ENCODE measurements at regions not wholly inside any gene's neighbourhood (a gene's known extent, or its start where the extent isn't known, plus 50 kb on each side); places are given as distances from the start of the nearest gene placed in this dataset.
"Not testable (repeated sequence)": the region's sequence is repeated elsewhere in the genome, so short reads cannot be mapped to it uniquely, and the experiment has no call there.

DNA sequence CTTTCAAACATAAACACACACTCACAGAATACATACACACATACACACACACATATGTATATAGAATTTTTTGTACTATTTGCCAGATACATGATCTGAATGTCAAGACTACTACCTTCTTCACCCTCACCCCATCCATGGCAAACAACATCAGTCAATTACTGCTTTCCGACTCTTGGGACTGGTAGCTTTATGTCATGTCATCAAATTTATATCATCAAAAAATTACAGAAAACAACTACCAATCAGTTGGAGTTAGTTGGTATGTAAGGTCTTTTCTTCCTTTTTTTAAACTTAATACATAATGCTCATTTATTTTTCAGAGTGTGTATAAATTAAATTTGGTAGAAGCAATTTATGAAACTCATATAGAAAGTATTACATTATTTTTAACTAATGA is 305.7 kb upstream of the MDFIC2 start:
- no peak for ATAC-seq
- Histone ChIP-seq H3K27me3 (no peaks in the 10 kb centered on the region), H3K4me1 (no peaks in the 10 kb centered on the region), H3K27ac (no peak overlapping the region), H3K4me3 (no peak overlapping the region), H3K36me3 (no peaks in the 10 kb centered on the region), H3K9me3 (no peaks in the 10 kb centered on the region)
- DNase-seq: no peak
- intact Hi-C loops (cut with DNase I; ENCODE audit: low total_unique reads) (no loop called here), in situ Hi-C loops (cut with MboI; ENCODE audit: low sequenced_read_pairs in 4 of 4) (no loop called here)
- TF ChIP-seq POLR2A (IDR thresholded peaks at IDR 0.05) (no peak), CTCF (IDR thresholded peaks at IDR 0.05 in 4 of 5, conservative IDR thresholded peaks at IDR 0.05 in 1 of 5) (no peak)

GRCh38 chr3:70617349-70617748 is 304.9 kb upstream of the MDFIC2 start:
- H3K36me3 ChIP-seq; H3K4me1 ChIP-seq; H3K4me3 ChIP-seq; H3K27ac ChIP-seq; ATAC-seq; in situ Hi-C loops (cut with MboI; ENCODE audit: low sequenced_read_pairs in 4 of 4); DNase-seq; H3K9me3 ChIP-seq; H3K27me3 ChIP-seq; intact Hi-C loops (cut with DNase I; ENCODE audit: low total_unique reads): not testable (repeated sequence)

GRCh38 chr3:70615286-70615685 is 302.8 kb upstream of the MDFIC2 start:
- no peak for TF ChIP-seq POLR2A (IDR thresholded peaks at IDR 0.05)
- TF ChIP-seq CTCF (IDR thresholded peaks at IDR 0.05 in 4 of 5, conservative IDR thresholded peaks at IDR 0.05 in 1 of 5): no peak
- DNase-seq (no peak), ATAC-seq (no peak)
- no peaks in the 10 kb centered on the region for H3K9me3 ChIP-seq
- H3K27ac ChIP-seq: no peak overlapping the region
- in situ Hi-C loops (cut with MboI; ENCODE audit: low sequenced_read_pairs in 4 of 4): no loop called here
- H3K4me1 ChIP-seq: no peaks in the 10 kb centered on the region
- H3K36me3 ChIP-seq: no peaks in the 10 kb centered on the region
- intact Hi-C loops (cut with DNase I; ENCODE audit: low total_unique reads): no loop called here
- no peak overlapping the region for H3K4me3 ChIP-seq
- no peaks in the 10 kb centered on the region for H3K27me3 ChIP-seq

- H3K9me3 ChIP-seq: no peaks in the 10 kb centered on the region
- ATAC-seq: no peak
- no peaks in the 10 kb centered on the region for H3K27me3 ChIP-seq
Observed at GRCh38 chr3:70614111-70614510, 301.7 kb upstream of the MDFIC2 start.

GRCh38 chr3:70612920-70613319 is 300.5 kb upstream of the MDFIC2 start:
- intact Hi-C loops (cut with DNase I; ENCODE audit: low total_unique reads): no loop called here
- DNase-seq (no peak), ATAC-seq (no peak)
- in situ Hi-C loops (cut with MboI; ENCODE audit: low sequenced_read_pairs in 4 of 4): no loop called here
- no peak overlapping the region for H3K27ac ChIP-seq
- no peaks in the 10 kb centered on the region for H3K9me3 ChIP-seq
- TF ChIP-seq POLR2A (IDR thresholded peaks at IDR 0.05) (no peak), CTCF (IDR thresholded peaks at IDR 0.05 in 4 of 5, conservative IDR thresholded peaks at IDR 0.05 in 1 of 5) (no peak)
- H3K4me3 ChIP-seq: no peak overlapping the region
- no peaks in the 10 kb centered on the region for H3K27me3 ChIP-seq
- no peaks in the 10 kb centered on the region for H3K4me1 ChIP-seq
- H3K36me3 ChIP-seq: no peaks in the 10 kb centered on the region

More at GRCh38 chr3:70614111-70614510, 301.7 kb upstream of the MDFIC2 start:
- TF ChIP-seq POLR2A (IDR thresholded peaks at IDR 0.05) (no peak), CTCF (IDR thresholded peaks at IDR 0.05 in 4 of 5, conservative IDR thresholded peaks at IDR 0.05 in 1 of 5) (no peak)
- in situ Hi-C loops (cut with MboI; ENCODE audit: low sequenced_read_pairs in 4 of 4): no loop called here
- no peak for DNase-seq
- Histone ChIP-seq H3K36me3 (no peaks in the 10 kb centered on the region), H3K27ac (no peak overlapping the region), H3K4me1 (no peaks in the 10 kb centered on the region), H3K4me3 (no peak overlapping the region)
- intact Hi-C loops (cut with DNase I; ENCODE audit: low total_unique reads): no loop called here

GRCh38 chr3:70611667-70612277 is 299.3 kb upstream of the MDFIC2 start:
- ATAC-seq; DNase-seq; H3K4me1 ChIP-seq; H3K27ac ChIP-seq; H3K9me3 ChIP-seq; in situ Hi-C loops (cut with MboI; ENCODE audit: low sequenced_read_pairs in 4 of 4); H3K27me3 ChIP-seq; H3K4me3 ChIP-seq; intact Hi-C loops (cut with DNase I; ENCODE audit: low total_unique reads); H3K36me3 ChIP-seq: not testable (repeated sequence)

Measured in gastrocnemius medialis (tissue), 4 donors.